HG03571 (cell line): ENCODE measurements at regions not wholly inside any gene's neighbourhood (a gene's known extent, or its start where the extent isn't known, plus 50 kb on each side); places are given as distances from the start of the nearest gene placed in this dataset.
"Not testable (repeated sequence)": the region's sequence is repeated elsewhere in the genome, so short reads cannot be mapped to it uniquely, and the experiment has no call there.

Experiments used
- ATAC-seq: cut with Tn5 transposase; IDR thresholded peaks from one replicate; pipeline ENCODE4 v1.9.1; 2021; ENCODE audit not compliant: unreplicated experiment

DNA sequence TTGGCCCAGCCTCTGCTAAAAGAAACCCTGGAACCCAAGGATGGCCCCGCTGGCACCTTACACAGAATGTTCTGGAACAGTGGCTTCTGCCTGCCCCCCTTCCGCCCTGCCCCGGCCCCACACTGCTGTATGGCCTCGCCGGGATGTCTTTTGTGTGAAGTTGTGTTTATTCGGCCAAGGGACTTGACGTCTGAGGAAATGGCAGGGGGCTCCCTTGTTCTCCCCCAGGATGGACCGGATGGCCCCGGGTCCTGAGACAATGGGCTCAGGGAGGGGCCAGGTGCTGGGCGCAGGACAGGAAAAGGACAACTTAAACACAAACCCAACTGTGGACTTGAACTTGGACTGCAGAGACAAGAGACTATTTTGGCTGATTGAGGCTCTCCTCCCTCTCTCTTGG, 81.6 kb upstream of the GSE1 start:
- no peak for ATAC-seq

DNA sequence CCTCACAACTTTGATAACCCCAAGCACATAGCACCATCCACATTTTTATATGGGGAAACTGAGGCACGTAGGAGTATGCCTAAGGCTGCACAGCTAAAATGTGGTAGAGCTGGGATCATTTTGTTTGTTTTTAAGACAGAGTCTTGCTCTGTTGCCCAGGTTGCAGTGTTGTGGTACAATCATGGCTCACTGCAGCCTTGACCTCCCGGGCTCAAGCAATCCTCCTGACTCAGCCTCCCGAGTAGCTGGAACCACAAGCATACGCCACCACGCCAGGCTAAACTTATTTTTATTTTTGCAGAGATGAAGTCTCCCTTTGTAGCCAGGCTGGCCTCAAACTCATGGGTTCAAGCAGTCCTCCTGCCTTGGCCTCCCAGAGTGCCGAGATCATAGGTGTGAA, 81.0 kb upstream of the GSE1 start:
- no peak for ATAC-seq

DNA sequence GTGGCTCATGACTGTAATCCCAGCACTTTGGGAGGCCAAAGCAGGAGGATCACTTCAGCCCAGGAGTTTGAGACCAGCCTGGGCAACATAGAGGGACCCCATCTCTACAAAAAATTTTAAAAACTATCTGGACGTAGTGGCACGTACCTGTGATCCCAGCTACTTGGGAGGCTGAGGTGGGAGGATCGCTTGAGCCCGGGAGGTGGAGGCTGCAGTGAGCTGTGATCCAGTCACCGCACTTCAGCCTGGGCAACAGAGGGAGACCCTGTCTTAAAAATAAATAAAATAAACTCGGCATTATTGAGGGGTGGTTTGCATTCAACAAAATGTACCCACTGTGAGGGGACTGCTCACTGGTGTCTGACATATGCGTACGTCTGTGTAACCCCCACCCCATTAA, 79.5 kb upstream of the GSE1 start:
- ATAC-seq = not testable (repeated sequence)

DNA sequence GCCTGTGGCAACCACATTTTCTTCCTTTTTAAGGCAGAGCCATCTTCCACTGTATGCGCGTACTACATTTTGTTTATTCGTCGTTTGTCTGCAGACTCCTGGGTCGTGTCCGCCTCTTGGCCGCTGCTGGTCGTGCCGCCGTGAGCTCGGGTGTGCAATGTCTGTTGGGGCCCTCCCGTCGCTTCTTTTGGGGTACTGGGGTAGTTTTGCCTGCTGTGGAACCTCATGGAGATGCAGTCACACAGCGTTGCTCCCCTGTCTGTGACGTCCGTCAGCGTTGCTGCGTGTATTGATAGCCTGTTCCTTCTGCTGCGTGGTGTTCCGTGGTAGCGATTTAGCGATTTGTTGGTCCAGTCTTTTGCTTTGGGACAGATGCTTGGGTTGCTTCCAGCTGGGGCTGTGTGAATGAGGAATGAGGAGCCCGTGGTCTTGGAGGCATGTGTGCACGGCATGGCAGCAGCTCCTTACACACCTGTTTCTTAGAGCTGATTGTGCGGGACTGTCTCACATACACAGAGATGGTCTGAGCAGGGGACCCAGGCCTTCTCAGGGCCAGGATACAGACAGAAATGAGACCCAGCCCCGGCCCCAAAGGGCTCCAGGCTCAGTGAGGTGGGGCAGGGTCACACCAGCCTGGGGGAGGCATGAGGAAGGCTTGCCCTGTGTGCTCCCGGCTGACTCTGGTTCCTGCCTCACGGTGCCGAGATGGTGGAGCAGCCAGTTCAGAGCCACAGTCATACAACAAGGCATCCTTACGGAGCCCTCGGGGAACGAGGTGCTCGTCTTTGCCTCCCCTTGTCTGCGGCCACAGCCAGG, 78.4 kb upstream of the GSE1 start:
- no peak for ATAC-seq

DNA sequence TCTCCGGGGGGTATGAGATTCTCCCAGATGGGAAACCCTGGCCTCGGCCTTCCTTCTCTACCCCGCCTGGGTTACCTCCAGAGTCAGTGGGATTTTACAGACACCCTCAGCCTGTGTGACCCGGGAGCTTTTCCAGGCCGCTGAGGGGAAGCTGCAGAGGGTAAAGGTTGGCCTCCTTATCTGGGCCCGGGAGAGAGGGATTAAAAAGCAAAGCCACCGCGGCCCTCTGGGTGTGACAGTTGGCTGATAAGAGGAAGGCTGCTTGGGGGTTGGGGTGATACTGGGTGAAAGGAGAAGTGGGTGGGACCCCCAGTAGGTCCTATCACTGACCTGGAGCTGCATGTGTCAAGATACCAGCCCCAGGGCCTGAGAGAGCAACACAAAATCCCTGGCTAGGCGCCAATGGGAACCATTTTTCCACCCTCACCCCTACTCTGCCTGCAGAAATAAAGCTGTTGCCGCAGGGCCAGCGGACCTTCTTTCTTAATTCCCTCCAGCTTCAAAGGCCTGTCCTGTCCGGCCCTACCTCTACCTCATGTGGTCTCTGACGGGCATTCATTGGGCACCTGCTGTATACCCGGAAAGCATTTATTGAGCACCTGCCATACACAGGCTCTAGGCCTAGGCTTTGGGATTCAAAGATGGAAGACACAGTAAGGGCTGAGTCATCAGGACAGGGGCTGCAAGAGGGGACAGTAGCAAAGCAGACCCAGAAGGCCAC, 77.6 kb upstream of the GSE1 start:
- ATAC-seq = no peak

DNA sequence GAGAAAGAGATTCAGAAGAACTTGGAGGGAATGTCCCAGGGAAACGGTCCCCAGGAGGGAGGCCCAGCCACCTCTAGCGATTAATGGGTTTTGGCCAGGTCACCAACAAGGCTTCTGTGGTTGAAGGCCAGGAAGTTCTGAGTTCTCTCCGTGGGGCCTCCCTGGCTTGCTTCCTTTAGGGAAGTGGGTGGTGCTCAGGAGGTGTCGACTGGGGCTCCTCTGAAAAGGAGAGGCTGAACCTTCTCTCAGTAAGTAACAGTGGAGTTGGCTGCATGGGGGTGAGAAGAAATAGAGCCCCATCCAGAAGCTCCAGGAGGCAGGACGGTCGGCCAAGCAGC, 77.1 kb upstream of the GSE1 start:
- no peak for ATAC-seq

DNA sequence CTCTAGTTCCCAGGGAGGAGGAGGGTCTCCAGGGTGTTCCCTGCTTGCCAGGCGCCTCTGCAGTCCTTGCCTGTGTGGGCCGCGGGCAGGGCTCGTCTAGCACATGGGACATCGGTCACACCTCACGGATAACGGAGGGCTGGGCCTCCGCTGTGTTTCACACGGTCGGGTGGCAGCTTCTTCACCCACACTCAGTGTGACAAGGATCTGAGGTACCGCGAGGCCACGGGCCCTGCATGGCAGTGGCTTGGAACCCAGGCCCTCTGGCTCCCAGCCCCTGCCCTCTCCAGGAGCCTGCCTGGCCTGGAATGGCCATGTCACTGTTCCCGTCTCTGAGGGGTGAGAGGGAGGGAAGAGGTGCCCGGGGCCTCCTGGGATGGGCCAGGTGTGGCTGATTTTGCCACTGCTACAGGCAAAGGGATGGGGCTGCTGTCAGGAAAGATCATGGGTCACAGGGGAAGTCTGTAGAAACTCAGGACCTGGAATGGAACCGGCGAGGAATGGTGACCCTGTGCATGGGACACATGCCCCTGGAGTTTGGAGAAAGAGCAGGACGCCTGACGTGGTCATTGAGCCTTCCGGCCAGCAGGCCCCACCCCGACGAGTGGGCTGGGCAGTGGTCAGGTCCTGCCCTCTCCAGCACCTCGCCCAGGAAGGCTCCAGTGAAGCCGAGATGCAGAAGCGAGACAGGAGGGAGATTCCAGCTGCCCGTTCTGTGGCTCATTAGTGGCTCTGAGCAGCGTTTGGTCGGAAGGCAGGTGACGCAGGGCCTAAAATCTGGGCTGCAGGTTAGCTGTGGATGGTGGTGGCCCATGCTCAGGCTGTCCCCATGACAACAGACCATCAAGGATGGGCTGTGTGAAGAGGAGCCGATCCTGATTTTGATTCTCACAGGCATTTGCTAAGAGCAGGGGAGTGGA, 76.5 kb upstream of the GSE1 start:
- no peak for ATAC-seq

DNA sequence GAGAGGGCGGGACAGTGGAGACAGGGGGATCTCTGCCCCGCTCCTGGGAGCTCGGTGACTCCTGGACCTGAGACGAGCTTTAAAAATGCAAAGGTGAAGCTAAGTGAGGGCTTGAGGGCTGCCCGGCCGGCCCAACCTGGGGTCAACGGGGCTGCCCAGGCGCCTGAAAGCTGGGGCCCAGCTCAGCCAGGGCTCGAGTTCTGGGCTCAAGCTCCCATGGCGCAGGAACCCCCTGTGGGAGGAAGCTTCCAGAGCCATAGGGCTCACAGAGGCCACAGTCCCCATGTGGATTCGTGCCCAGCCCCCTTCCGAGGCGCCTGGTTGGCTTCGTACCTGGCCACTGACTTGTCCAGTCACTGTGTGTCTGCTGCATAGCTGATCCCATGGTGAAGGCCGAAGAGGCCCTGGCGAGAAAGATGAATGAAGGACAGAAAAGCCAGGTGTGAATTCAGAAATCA, 75.8 kb upstream of the GSE1 start:
- ATAC-seq = no peak

DNA sequence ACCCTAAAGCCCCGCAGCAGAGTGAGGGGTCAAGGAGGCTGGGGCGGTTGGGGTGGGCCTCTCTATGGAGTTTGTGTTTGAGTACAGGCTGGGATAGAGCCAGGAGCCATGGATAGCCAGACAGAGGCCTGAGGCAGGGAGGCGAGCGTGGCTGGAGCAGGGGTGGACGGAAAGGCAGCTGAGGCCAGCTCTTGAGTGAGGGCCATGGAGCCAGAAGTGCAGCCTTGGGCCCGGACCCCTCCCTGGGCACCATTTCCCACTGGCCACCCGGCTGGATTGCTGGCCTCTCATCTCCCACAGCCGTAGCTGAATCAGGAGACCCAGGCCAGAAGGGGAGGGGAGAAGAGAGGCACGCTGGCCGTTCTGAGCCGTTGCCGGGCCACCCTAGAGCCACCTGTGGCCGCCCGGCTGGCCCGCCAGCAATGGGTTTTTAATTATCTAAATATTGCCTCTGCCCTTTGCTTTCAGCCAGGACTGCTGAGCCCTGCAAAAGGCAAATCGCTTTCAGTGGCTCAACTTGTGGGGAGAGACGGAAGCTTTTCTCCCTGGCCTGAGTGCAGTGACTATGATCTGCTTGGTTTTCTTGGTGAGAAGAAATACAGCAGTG, 75.2 kb upstream of the GSE1 start:
- no peak for ATAC-seq

DNA sequence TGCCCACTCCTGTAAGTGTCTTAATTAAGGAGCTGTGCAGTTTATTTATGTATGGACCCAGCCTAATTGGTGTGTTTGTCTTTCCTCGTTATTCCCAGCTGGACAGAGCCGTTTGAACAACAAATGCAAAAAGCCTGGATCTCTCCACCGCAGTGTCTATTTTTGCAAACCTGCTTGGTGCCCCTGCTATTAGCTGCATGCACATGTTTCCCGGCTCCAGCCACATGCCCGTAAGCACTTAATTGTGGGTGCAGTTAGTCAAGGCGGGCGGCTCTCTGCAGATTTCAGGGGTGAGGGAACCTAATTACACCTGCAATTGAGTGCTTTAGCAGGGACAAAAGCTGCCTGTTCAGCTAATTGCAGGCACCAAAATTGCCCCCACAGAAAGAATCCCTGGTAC, 74.0 kb upstream of the GSE1 start:
- ATAC-seq = no peak

DNA sequence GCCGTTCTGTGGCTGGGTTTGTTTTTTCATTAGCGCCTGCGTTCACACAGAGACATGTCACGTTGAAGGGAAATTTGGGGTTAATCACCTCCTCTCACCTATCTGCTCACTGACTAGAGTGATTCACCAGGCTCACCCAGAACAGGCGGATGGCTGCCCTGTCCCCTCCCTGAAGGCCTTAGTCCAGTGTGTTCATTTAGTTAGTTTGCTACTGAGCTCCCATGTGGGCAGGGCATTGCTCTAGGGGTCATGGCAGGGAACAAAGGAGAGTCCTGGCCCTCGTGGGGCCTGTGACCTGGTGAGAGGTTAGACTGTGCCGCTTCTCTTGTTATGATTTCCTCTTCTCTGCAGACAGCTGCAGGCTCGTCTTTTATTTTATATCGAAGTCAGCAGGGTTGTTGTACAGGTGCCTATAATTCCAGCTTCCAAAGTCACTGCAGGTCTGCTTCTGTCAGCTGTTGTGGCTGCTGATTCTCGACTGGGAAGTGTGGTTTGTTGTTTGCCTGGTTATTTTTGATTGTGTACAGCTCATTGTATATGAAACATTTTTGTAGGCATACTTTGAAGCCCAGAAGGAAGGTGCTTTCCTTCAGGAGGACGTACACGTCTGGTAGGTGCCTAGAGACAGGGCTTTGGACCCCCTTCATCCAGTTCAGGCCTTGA, 73.4 kb upstream of the GSE1 start:
- ATAC-seq = no peak

DNA sequence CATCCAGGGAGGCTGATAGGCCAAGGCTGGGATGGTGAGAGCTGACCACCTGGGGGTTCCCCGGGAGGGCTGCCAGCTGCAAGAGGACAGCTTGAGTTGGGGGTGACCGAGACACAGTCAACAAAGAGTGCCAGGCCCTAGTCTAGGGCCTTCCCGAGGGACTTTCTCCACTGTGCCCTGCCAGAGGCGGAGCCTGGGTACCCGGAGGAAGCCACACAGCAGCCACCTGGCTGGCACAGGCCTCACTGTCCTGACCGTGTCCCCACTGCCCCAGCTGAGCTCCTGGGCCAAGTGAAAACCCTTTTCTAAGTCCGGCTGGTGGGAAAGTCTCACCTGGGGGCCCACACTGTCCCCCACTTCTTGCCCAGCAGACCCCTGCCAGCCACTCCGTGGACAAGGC, 71.9 kb upstream of the GSE1 start:
- no peak for ATAC-seq

DNA sequence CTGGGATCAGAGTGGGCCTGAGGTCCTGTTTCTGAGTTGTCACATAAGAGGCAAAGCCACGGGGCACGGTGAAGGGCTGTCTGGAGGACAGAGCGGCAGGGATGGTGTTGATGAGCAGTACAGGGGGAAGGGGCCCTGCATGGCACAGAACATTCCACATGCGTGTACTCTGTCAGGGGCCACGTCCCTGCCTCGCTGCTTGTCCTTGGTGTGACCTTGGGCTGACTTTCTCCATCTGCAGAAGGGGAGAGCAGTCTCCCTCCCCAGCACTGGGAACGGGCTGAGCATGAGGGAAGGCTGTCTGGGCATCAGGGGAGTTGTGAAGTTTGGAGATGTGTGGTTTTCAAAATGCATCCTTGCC, 71.5 kb upstream of the GSE1 start:
- no peak for ATAC-seq

DNA sequence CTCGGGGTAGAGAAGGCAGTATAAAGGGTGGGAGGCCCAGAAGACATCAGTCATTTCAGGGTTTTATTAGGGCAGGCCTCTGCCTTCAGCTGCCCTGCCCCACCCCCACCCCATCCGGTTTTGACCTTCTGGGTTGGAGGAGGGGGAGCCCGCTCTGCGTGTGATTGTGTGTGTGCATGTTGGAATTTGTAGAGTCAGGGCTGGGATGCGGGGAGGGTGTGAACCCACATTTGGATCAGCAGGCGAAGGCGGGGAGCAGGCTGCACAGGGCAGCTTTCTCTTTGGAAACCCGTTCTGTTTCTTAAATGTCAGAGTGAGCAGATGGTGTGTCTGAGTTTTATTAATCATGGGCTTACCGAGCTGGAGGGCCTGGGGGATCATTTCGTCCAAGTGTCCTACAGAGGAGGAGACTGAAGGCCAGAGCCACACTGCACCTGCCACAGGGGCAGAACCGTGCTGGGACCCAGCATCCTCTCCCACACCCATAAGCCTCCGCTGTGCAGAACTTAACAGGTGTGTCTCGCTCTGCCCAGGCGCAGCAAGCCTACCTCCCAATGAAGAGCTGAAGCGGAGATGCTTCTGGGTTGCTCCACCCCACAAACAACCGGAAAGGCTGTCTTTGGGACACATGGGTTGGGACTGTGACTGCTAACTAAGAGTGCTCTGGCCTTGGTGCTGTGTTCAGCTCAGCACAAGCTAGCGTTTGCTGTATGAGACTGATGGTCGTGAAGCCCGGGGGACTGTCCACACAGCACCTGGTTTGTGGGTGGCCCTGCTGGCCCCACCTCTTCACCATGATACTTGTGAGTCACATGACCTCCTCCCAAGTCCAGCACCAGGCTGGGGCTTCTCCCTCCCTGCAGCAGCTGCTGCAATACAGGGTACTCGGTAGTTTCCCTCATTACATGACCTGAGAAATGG, 70.9 kb upstream of the GSE1 start:
- ATAC-seq = no peak

DNA sequence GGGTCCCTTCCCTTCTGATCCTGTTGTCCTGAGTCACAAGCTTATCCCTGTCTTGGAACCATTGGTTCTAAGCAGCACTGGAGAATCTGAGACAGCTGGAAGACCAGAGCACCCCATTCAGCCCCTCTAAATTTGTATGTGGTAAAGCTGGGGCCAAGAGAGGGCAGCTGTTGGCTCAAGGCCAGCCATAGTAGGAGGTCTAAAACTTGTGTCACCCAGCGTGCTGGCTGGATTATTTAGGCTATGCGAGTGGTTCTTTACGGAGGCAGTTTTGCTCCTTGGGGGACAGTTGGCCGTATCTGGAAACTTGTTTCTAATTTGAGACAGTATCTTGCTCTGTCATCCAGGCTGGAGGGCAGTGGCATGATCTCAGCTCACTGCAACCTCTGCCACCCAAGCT, 69.6 kb upstream of the GSE1 start:
- no peak for ATAC-seq

DNA sequence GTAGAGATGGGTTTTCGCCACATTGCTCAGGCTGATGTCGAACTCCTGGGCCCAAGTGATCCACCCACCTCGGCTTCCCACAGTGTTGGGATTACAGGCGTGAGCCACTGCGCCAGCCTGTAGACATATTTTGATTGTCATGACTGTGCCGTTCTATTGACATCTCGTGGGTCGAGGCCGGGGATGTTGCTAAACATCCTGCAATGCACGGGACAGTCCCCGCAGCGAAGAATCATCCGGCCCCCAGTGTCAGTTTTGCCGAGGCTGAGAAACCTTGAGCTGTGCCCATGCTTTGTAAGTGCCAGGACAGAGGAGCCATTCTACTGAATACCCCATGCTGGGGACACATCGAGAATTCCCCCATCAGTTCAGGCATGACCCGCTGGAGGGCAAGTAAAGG, 69.1 kb upstream of the GSE1 start:
- no peak for ATAC-seq

DNA sequence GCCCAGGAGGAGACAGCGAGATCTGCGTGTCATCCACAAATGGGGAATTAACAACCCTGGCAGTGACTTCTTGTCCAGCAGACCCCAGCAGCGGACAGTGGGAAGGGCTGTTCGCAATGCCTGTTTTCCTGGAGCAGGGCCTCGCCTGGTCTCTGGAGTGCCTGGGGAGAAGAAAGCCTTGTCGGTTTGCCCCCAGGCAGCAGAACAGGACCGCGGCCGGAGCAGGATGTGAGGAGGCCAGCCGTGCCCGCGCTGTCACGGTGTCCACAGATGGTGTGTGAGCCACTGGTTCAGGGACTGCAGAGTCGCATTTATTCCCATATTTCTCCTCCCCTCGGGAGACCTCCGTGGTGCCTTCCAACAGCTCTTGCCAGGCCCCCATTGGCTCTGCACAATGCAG, 68.5 kb upstream of the GSE1 start:
- no peak for ATAC-seq

DNA sequence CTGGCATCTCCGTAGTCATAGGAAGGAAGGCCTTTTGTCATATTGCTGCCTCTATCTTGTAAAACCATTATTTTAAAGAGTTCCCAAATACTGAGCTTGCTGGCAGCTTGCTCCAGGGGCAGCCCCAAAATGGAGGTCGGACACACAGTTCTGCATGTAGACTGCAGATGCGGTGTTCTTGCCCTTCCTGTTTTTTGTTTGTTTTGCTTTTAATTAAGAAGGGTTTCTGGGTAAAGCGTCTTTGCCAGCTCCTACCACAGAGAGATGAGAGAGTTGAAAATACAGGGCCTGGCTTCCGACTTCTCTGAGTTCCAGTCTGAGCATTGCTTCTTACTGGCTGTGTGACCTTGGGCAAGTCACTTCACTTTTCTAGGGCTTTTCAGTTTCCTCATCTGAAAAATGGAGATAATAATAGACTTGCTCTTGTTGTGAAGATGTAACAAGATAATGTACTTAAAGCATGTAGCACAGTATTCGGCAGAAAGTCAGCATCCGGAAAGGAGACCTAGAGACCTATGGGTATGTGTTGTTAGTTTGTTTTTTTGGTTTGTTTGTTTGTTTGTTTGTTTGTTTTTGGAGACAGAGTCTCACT, 67.8 kb upstream of the GSE1 start:
- ATAC-seq = no peak
